Mesothelial cell of epicardium (in vitro differentiated cells): ENCODE measurements at regions not wholly inside any gene's neighbourhood (a gene's known extent, or its start where the extent isn't known, plus 50 kb on each side); places are given as distances from the start of the nearest gene placed in this dataset.

Experiments
- DNase-seq, 2 experiments: peaks; one replicate each; pipeline ENCODE4 v3.0.0; 2021; ENCODE audit warnings: low spot score in 2 of 2; ENCODE audit not compliant: unreplicated experiment in 2 of 2
- H3K27ac Mint-ChIP-seq: 2 replicates; pipeline ENCODE4 v1.8.0; 2021; ENCODE audit warnings: mixed read lengths
- H3K27me3 Mint-ChIP-seq: 2 replicates; pipeline ENCODE4 v1.8.0; 2021; ENCODE audit warnings: low read depth, mixed read lengths
- H3K36me3 Mint-ChIP-seq: 2 replicates; pipeline ENCODE4 v1.8.0; 2021; ENCODE audit warnings: mixed read lengths
- H3K4me1 Mint-ChIP-seq: 2 replicates; pipeline ENCODE4 v1.8.0; 2021; ENCODE audit warnings: mixed read lengths
- H3K4me3 Mint-ChIP-seq: 2 replicates; pipeline ENCODE4 v1.8.0; 2021; ENCODE audit warnings: mild to moderate bottlenecking, moderate library complexity, mixed read lengths
- H3K9me3 Mint-ChIP-seq: 2 replicates; pipeline ENCODE4 v1.8.0; 2021; ENCODE audit warnings: mixed read lengths
- TF ChIP-seq, protein P1 (sequence below): fragments of 200-600 bp; sonication (generic); IDR thresholded peaks from one replicate; pipeline ENCODE4 v1.5.0; 2021; ENCODE audit warnings: antibody characterized with exemption; ENCODE audit not compliant: unreplicated experiment

DNA sequence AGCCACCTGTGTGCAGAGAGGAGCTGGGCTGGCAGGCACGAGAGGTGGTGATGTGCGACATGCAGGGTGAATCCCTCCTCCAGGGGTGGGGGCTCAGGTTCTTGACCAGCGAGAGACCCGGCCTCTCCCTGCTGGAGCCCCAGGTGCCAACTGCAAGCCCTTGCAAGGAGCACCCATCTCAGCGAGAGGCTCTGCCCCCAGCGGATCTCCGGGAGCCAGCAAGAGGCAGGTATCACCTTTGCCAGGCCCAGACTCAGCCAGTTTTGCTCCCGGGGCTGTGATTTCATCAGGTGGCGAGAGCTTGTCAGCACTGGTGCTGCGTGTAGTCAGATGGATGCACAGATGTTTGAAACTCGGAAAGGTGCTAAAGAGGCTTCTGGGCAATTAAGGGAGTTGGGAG is 87.7 kb downstream of the TFAP2C start:
- DNase-seq, result no peak
- no peaks in the 10 kb centered on the region for H3K27me3 Mint-ChIP-seq
- no peak overlapping the region for H3K27ac Mint-ChIP-seq
- TF ChIP-seq, protein P1, sequence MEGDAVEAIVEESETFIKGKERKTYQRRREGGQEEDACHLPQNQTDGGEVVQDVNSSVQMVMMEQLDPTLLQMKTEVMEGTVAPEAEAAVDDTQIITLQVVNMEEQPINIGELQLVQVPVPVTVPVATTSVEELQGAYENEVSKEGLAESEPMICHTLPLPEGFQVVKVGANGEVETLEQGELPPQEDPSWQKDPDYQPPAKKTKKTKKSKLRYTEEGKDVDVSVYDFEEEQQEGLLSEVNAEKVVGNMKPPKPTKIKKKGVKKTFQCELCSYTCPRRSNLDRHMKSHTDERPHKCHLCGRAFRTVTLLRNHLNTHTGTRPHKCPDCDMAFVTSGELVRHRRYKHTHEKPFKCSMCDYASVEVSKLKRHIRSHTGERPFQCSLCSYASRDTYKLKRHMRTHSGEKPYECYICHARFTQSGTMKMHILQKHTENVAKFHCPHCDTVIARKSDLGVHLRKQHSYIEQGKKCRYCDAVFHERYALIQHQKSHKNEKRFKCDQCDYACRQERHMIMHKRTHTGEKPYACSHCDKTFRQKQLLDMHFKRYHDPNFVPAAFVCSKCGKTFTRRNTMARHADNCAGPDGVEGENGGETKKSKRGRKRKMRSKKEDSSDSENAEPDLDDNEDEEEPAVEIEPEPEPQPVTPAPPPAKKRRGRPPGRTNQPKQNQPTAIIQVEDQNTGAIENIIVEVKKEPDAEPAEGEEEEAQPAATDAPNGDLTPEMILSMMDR, result no peak
- no peaks in the 10 kb centered on the region for H3K9me3 Mint-ChIP-seq
- no peak overlapping the region for H3K4me3 Mint-ChIP-seq
- H3K36me3 Mint-ChIP-seq, result no peaks in the 10 kb centered on the region
- peaks cover 5% of the 10 kb centered on the region for H3K4me1 Mint-ChIP-seq

DNA sequence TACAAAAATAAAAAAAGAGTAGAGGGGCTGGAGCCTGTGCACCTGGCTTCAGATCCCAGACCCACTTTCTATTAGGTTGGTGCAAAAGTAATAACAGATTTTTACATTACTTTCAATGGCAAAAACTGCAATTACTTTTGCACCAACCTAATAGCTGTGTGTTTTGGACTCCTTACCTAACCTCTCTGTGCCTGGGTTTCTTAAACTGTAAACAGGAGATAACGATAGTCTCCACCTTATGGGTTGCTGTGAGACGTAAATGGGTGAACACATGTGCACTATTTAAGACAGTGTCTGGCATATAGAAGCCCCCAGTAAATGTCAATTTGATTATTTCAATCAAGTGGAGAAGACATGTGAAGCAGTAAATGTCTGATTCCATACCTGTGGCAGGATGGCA is 89.7 kb downstream of the TFAP2C start:
- no peaks in the 10 kb centered on the region for H3K36me3 Mint-ChIP-seq
- H3K27ac Mint-ChIP-seq, result no peak overlapping the region

DNA sequence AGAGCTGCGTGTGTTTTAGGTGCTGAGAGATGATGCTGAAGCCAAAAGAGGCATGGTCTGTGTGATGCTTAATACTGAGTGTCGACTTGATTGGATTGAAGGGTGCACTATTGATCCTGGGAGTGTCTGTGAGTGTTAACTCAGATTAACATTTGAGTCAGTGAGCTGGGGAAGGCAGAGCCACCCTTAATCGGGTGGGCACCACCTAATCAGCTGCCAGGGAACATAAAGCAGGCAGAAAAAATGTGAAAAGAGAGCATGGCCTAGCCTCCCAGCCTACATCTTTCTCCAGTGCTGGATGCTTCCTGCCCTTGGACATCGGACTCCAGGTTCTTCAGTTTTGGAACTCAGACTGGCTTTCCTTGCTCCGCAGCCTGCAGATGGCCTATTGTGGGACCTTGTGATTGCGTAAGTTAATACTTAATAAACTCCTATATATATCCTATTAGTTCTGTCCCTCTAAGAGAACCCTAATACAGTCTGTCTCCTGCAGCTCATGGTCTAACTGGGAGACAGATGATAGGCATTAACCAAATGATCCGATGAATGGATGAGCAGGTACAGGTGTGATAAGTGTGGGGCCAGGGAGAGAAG is 91.6 kb downstream of the TFAP2C start:
- Mint-ChIP-seq H3K27ac (no peak overlapping the region), H3K36me3 (no peaks in the 10 kb centered on the region), H3K9me3 (no peaks in the 10 kb centered on the region), H3K4me1 (no peaks in the 10 kb centered on the region), H3K4me3 (no peak overlapping the region), H3K27me3 (no peaks in the 10 kb centered on the region)
- TF ChIP-seq, protein P1, result no peak
- no peak for DNase-seq

More for the DNA sequence above, 89.7 kb downstream of the TFAP2C start:
- Mint-ChIP-seq H3K4me3 (no peak overlapping the region), H3K9me3 (no peaks in the 10 kb centered on the region), H3K4me1 (no peaks in the 10 kb centered on the region), H3K27me3 (no peaks in the 10 kb centered on the region)
- TF ChIP-seq, protein P1, result no peak
- DNase-seq, result no peak

DNA sequence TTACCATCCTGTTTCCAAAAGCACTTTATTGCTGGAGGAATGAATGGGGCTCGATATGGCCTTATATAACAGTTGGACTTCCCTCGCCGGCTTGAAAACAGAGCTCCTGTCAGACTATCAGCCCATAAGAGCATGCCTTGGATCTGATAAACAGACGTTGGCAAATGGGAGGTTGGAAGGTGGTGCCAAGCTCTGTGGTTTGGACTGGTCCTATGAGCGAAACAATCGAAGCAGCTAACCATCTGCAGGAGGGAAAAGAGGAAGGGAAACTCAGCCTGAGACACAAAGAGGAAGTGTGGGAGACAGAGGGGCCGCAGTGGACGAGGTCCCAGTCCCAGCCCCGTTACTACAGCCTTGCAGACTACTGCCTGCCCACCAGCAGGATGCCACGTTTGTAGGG is 92.9 kb downstream of the TFAP2C start:
- TF ChIP-seq, protein P1, result no peak
- no peaks in the 10 kb centered on the region for H3K27me3 Mint-ChIP-seq
- H3K4me1 Mint-ChIP-seq, result no peaks in the 10 kb centered on the region
- no peak overlapping the region for H3K27ac Mint-ChIP-seq
- H3K36me3 Mint-ChIP-seq, result no peaks in the 10 kb centered on the region
- H3K9me3 Mint-ChIP-seq, result no peaks in the 10 kb centered on the region
- DNase-seq, result no peak
- H3K4me3 Mint-ChIP-seq, result no peak overlapping the region

DNA sequence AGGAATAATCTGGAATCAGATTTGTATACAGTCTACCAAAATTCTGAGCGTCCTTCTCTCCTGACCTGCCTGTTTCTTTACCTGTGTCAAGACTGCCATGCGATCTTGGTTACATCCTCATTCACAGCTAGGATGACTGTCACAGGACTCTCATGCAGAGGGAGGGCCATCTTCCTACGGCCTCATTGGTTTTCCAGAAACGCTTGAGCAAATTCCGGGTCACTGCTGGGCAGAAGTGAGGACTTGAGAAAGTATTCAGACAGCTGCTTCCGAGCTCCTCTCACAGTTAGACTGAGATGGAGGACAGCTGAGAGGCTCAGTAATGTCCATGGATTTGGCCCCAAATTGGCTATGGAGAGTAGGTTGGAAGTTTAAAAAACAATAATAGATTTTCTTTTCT is 94.2 kb downstream of the TFAP2C start:
- Mint-ChIP-seq H3K36me3 (no peaks in the 10 kb centered on the region), H3K4me1 (no peaks in the 10 kb centered on the region), H3K27me3 (no peaks in the 10 kb centered on the region), H3K9me3 (no peaks in the 10 kb centered on the region), H3K4me3 (no peak overlapping the region), H3K27ac (no peak overlapping the region)
- TF ChIP-seq, protein P1, result no peak
- no peak for DNase-seq
